ENCODE measurements at regions not wholly inside any gene's neighbourhood (a gene's known extent, or its start where the extent isn't known, plus 50 kb on each side); places are given as distances from the start of the nearest gene placed in this dataset.
"Not testable (repeated sequence)": the region's sequence is repeated elsewhere in the genome, so short reads cannot be mapped to it uniquely, and the experiment has no call there.

GRCh38 chr2:228387776-228388175, 206.3 kb upstream of the SPHKAP start:
- FAIRE-seq = no peak

GRCh38 chr2:228378696-228379425, 197.4 kb upstream of the SPHKAP start:
- no peak for FAIRE-seq

GRCh38 chr2:228378233-228378632, 196.7 kb upstream of the SPHKAP start:
- FAIRE-seq = no peak

GRCh38 chr2:228377533-228377932, 196.0 kb upstream of the SPHKAP start:
- no peak for FAIRE-seq

- no peak for FAIRE-seq
These were observed 193.3 kb upstream of the SPHKAP start for GRCh38 chr2:228374741-228375140.

- FAIRE-seq = no peak
These were observed 191.7 kb upstream of the SPHKAP start for GRCh38 chr2:228373191-228373590.

- FAIRE-seq = no peak
These were observed 190.7 kb upstream of the SPHKAP start for GRCh38 chr2:228372212-228372611.

- no peak for FAIRE-seq
These were observed 188.0 kb upstream of the SPHKAP start for GRCh38 chr2:228369400-228370031.

GRCh38 chr2:228367356-228367755, 185.9 kb upstream of the SPHKAP start:
- no peak for FAIRE-seq

GRCh38 chr2:228359473-228359872, 178.0 kb upstream of the SPHKAP start:
- no peak for FAIRE-seq

GRCh38 chr2:228355897-228356296, 174.4 kb upstream of the SPHKAP start:
- FAIRE-seq = no peak

- not testable (repeated sequence) for FAIRE-seq
These were observed 171.5 kb upstream of the SPHKAP start for GRCh38 chr2:228352980-228353379.

GRCh38 chr2:228352048-228352447, 170.6 kb upstream of the SPHKAP start:
- no peak for FAIRE-seq

- no peak for FAIRE-seq
These were observed 167.1 kb upstream of the SPHKAP start for GRCh38 chr2:228348516-228349064.

GRCh38 chr2:228344531-228344930, 163.0 kb upstream of the SPHKAP start:
- FAIRE-seq = no peak

GRCh38 chr2:228339525-228339924, 158.0 kb upstream of the SPHKAP start:
- FAIRE-seq = no peak

- no peak for FAIRE-seq
These were observed 152.7 kb upstream of the SPHKAP start for GRCh38 chr2:228334180-228334579.

GRCh38 chr2:228329282-228329681, 147.8 kb upstream of the SPHKAP start:
- FAIRE-seq = no peak

GRCh38 chr2:228321015-228321414, 139.5 kb upstream of the SPHKAP start:
- FAIRE-seq = no peak

GRCh38 chr2:228318218-228318617, 136.7 kb upstream of the SPHKAP start:
- no peak for FAIRE-seq

GRCh38 chr2:228312172-228312571, 130.7 kb upstream of the SPHKAP start:
- no peak for FAIRE-seq

GRCh38 chr2:228303960-228304359, 122.5 kb upstream of the SPHKAP start:
- FAIRE-seq = no peak

- no peak for FAIRE-seq
These were observed 102.1 kb upstream of the SPHKAP start for GRCh38 chr2:228283491-228284171.

GRCh38 chr2:228282376-228282775, 100.9 kb upstream of the SPHKAP start:
- FAIRE-seq = no peak

All from G401.6 (cell line).